Calu3 (cell line): ENCODE measurements at regions not wholly inside any gene's neighbourhood (a gene's known extent, or its start where the extent isn't known, plus 50 kb on each side); places are given as distances from the start of the nearest gene placed in this dataset.

ENCODE experiments used
- BruUV-seq: library from RNA; stranded (reverse); fragments of 400-500 nt; replicated peaks from 2 replicates; lab custom pipeline; 2021; lab: Mats Ljungman, UMichigan
- CTCF ChIA-PET: fragments of 300-600 bp; sonication (Branson Sonifier 250); formaldehyde crosslinking; loops from one replicate; lab custom pipeline; 2022; ENCODE audit warnings: antibody characterized with exemption; lab: Charles Lee
- DNase-seq: peaks from one replicate; pipeline ENCODE4 v3.0.0; 2022
- H3K27ac Mint-ChIP-seq: one replicate; pipeline ENCODE4 v1.8.0; 2022; ENCODE audit warnings: mixed read lengths; ENCODE audit not compliant: unreplicated experiment
- H3K27me3 Mint-ChIP-seq: one replicate; pipeline ENCODE4 v1.8.0; 2022; ENCODE audit warnings: mixed read lengths; ENCODE audit not compliant: unreplicated experiment
- H3K36me3 Mint-ChIP-seq: one replicate; pipeline ENCODE4 v1.8.0; 2022; ENCODE audit warnings: mild to moderate bottlenecking, moderate library complexity, mixed read lengths; ENCODE audit not compliant: insufficient read depth, unreplicated experiment
- H3K4me1 Mint-ChIP-seq: one replicate; pipeline ENCODE4 v1.8.0; 2022; ENCODE audit warnings: mild to moderate bottlenecking, low read depth, mixed read lengths; ENCODE audit not compliant: unreplicated experiment
- H3K4me3 Mint-ChIP-seq: one replicate; pipeline ENCODE4 v1.8.0; 2022; ENCODE audit warnings: mild to moderate bottlenecking, low read depth, moderate library complexity, mixed read lengths; ENCODE audit not compliant: unreplicated experiment
- H3K9me3 Mint-ChIP-seq: one replicate; pipeline ENCODE4 v1.8.0; 2022; ENCODE audit warnings: low read depth, mixed read lengths; ENCODE audit not compliant: unreplicated experiment
- CTCF ChIP-seq: fragments of 200-600 bp; IDR thresholded peaks from one replicate; pipeline ENCODE4 v1.8.0; 2022; ENCODE audit warnings: antibody characterized with exemption; ENCODE audit not compliant: unreplicated experiment
- intact Hi-C: fragments of 100-400 bp; cut with micrococcal nuclease; formaldehyde crosslinking; loops from one replicate; pipeline ENCODE4 v1.10.0; 2022; ENCODE audit not compliant: unreplicated experiment

- no TSS peak for BruUV-seq
- Mint-ChIP-seq H3K36me3 (no peaks in the 10 kb centered on the region), H3K4me3 (no peak overlapping the region), H3K4me1 (no peaks in the 10 kb centered on the region), H3K27me3 (no peaks in the 10 kb centered on the region), H3K27ac (no peak overlapping the region), H3K9me3 (no peaks in the 10 kb centered on the region)
- no peak for TF ChIP-seq CTCF
- CTCF ChIA-PET, result no interaction called here
- intact Hi-C loops, result no loop called here
- no peak for DNase-seq
These were observed 1514.7 kb downstream of the PCDH18 start for GRCh38 chr4:136017556-136017955.

GRCh38 chr4:136012220-136012619 is 1520.1 kb downstream of the PCDH18 start:
- H3K36me3 Mint-ChIP-seq, result no peaks in the 10 kb centered on the region
- no peak for TF ChIP-seq CTCF
- CTCF ChIA-PET, result interaction anchor here (0.6 kb wide), 1 partner anchor 539 kb away, joined by 3 read pairs; no protein-coding TSS in a partner anchor
- intact Hi-C loops, result no loop called here
- H3K4me1 Mint-ChIP-seq, result no peaks in the 10 kb centered on the region
- H3K27ac Mint-ChIP-seq, result no peak overlapping the region
- H3K9me3 Mint-ChIP-seq, result no peaks in the 10 kb centered on the region
- no peak for DNase-seq
- no peak overlapping the region for H3K4me3 Mint-ChIP-seq
- BruUV-seq, result no TSS peak
- no peaks in the 10 kb centered on the region for H3K27me3 Mint-ChIP-seq

GRCh38 chr4:136009258-136009832 is 1522.9 kb downstream of the PCDH18 start:
- BruUV-seq, result no TSS peak
- Mint-ChIP-seq H3K36me3 (no peaks in the 10 kb centered on the region), H3K4me1 (no peaks in the 10 kb centered on the region), H3K4me3 (no peak overlapping the region), H3K27ac (no peak overlapping the region), H3K27me3 (no peaks in the 10 kb centered on the region), H3K9me3 (no peaks in the 10 kb centered on the region)
- DNase-seq, result no peak
- TF ChIP-seq CTCF, result no peak
- intact Hi-C loops, result no loop called here
- CTCF ChIA-PET, result no interaction called here

GRCh38 chr4:136007991-136008390 is 1524.3 kb downstream of the PCDH18 start:
- Mint-ChIP-seq H3K36me3 (no peaks in the 10 kb centered on the region), H3K4me1 (no peaks in the 10 kb centered on the region), H3K4me3 (no peak overlapping the region), H3K27me3 (no peaks in the 10 kb centered on the region), H3K27ac (no peak overlapping the region), H3K9me3 (no peaks in the 10 kb centered on the region)
- TF ChIP-seq CTCF, result no peak
- CTCF ChIA-PET, result no interaction called here
- no peak for DNase-seq
- intact Hi-C loops, result no loop called here
- no TSS peak for BruUV-seq
